AG08396 (cell line): ENCODE measurements at regions not wholly inside any gene's neighbourhood (a gene's known extent, or its start where the extent isn't known, plus 50 kb on each side); places are given as distances from the start of the nearest gene placed in this dataset.

Experiments used
- DNase-seq: peaks from one replicate; pipeline ENCODE4 v3.0.0; 2012; ENCODE audit warnings: low spot score, mixed read lengths

DNA sequence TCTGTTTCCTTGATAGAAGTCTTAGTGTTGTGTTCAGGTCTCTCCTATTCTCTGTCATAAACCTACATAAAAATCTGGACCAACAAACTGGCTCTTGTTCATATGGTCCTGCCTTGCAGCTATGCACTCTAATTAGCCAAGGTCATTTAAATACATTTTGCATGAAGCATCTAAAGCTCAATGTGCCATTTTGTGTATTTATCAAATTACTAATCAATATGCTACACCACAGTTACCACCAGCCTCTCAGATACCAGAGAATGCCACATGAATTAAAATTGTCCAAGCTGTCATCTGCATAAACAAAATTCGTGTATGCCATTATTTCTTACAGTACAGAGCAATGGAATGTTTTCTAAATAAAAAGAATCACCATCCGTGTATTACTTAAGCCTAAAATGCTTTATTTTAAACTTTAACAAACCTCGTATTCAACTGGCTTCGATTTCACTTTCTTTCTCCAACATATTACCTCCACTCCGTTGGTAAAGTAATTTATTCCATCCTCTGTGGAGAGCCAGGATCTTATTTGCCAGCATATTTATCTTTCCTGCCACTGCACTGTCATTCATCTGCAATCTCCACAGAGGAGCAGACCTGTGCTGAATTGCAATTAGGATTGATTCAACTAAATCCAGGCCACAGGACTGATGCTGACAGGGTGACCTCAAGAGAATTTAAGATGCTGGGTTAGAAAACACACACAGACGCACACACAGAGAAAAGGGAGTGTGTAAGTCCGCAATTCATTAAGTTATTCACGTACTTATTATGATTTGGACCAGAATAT lies 284.1 kb upstream of the FOXG1 start:
- DNase-seq: no peak

- DNase-seq: no peak
Measured at GRCh38 chr14:28483506-28483905, 283.1 kb upstream of the FOXG1 start.

DNA sequence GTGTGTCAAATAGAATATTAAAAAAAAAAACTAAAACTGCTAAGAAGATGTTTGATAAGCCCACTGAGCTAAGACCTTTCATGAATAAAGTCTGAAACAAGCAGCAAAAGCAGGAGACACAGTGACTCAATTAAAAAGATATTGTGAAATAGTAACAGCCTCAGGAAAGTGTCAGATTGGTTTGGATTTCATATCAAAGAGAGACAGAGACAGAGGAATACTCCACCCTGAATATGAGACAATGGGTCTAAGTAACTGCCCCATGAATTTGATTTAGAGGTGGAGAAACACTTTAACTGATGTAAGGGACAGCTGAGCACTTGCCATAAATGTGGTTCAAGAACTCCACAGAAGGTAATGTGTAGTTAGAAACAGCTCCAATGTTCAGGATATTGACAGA lies 277.9 kb upstream of the FOXG1 start:
- DNase-seq: no peak

- DNase-seq: no peak
Measured at GRCh38 chr14:28493516-28493915, 273.1 kb upstream of the FOXG1 start.

DNA sequence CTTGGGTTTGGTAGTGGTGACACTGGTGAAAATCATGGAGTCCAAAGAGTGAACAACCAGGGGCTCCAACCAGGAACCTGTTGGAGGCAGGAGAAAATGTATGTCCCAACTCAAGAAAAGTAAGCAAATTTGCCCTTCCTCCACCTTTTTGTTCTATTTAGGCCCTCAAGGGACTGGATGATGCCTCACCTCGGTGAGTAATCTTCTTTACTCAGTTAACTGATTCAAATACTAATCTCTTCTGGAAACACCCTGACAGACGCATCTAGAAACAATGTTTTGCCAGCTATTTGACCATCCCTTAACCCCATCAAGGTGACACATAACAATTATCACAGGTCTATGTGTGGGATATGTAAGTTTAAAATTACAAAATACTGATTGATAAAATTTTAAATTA lies 272.4 kb upstream of the FOXG1 start:
- DNase-seq: no peak

- DNase-seq: no peak
Measured at GRCh38 chr14:28496364-28496763, 270.2 kb upstream of the FOXG1 start.

GRCh38 chr14:28502517-28502916 lies 264.1 kb upstream of the FOXG1 start:
- no peak for DNase-seq

DNA sequence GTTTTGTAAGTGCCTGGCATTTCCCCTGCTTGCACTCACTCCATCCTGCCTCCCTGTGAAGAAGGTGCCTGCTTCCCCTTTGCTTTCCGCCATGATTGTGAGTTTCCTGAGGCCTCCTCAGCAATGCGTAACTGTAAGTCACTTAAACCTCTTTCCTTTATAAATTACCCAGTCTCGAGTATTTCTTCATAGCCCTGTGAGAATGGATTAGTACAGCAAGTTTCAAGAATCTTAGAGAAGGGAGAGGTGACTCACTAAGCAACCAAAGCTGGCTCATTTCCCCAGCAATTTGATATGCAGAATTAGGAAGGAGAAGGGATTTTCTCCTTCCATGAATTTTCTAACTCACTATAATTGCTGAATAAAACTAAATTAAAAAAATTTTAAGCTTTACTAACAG lies 251.0 kb upstream of the FOXG1 start:
- no peak for DNase-seq

- DNase-seq: no peak
Measured at GRCh38 chr14:28536889-28537288, 229.7 kb upstream of the FOXG1 start.

GRCh38 chr14:28542040-28542439 lies 224.5 kb upstream of the FOXG1 start:
- no peak for DNase-seq

GRCh38 chr14:28565345-28565744 lies 201.2 kb upstream of the FOXG1 start:
- no peak for DNase-seq

- DNase-seq: no peak
Measured at GRCh38 chr14:28570391-28570790, 196.2 kb upstream of the FOXG1 start.

- DNase-seq: no peak
Measured at GRCh38 chr14:28571636-28572035, 195.0 kb upstream of the FOXG1 start.

GRCh38 chr14:28576523-28576922 lies 190.1 kb upstream of the FOXG1 start:
- no peak for DNase-seq

GRCh38 chr14:28577187-28577586 lies 189.4 kb upstream of the FOXG1 start:
- DNase-seq: no peak

DNA sequence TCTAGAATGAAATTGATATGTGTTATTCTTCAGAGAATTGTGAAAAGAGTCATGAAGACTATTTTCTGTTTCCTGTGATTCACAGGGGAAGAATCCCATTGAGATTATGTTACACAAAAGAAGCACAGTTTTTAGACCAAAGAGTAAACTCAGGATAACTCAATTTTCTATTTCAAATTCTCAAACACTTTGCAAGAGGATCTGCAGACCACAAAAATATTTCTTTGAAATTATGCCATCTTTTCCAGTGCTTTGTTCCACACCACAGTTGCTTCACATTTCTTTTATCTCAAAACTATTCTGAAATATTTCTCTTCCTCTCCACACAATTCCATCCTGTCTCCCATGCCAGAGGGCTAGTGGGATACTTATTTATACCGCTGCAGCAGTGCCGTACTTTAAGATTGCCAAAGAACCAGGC lies 188.9 kb upstream of the FOXG1 start:
- DNase-seq: no peak

GRCh38 chr14:28584951-28585350 lies 181.6 kb upstream of the FOXG1 start:
- DNase-seq: no peak

- DNase-seq: no peak
Measured at GRCh38 chr14:28589792-28590191, 176.8 kb upstream of the FOXG1 start.

- DNase-seq: no peak
Measured at GRCh38 chr14:28596391-28596790, 170.2 kb upstream of the FOXG1 start.

DNA sequence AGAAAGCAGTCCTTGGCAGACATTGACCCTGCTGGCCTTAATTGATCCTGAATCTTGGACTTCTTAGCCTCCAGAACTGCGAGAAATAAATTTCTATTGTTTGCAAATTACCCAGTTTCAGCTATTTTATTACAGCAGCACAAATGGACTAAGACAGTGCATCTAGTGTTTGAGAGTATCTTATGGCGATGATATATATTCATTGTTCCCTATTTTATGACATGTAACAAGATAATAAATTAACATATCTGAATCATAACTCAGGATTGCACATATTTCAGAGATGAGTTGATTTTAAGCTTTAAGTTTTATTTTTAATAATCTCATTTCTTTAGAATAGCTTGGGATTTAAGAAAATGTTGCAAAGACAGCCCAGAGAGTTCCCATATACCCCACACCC lies 167.4 kb upstream of the FOXG1 start:
- DNase-seq: no peak

- DNase-seq: no peak
Measured at GRCh38 chr14:28599605-28600004, 167.0 kb upstream of the FOXG1 start.

- no peak for DNase-seq
Measured at GRCh38 chr14:28603606-28604005, 163.0 kb upstream of the FOXG1 start.

DNA sequence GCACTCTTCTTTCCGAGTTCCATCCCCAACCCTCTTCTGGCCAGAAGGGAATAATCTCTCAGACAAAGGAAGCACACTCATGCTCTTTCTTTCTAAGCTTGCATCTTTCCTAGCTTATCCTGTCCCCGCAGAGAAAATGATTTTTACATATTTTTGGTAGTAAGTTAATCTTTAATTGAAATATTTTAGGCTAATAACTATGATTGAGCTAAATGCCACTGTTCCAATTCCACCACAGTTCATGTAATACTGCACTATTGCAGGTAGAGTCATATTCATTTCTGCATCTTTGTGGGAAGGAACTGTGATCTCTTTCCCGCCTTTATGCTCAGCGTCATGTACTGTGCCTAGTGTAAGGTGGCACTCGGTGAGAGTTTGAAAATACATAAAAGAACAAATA lies 158.9 kb upstream of the FOXG1 start:
- DNase-seq: no peak

DNA sequence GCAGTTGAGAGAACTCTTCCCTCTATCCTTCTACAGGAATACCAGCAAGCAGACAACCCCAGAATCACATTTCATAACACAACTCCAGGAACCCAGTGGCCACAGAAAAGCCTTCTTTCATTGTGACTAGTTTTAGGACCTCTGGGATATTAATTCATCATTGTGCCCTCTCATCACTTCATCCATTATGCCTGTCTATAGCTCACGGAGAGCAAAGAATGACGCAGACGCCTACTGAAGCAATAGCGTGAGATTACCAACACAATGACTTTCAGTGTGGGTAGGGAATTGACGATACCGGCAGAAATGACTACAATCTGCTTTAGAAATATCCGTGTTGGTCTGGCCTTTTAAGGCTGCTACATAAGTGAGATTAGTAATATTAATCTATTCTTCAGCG lies 158.1 kb upstream of the FOXG1 start:
- no peak for DNase-seq
